HAP-1 (cell line): ENCODE measurements at regions not wholly inside any gene's neighbourhood (a gene's known extent, or its start where the extent isn't known, plus 50 kb on each side); places are given as distances from the start of the nearest gene placed in this dataset.

Source experiments
- DNase-seq, 2 experiments: peaks; one replicate each; pipeline ENCODE4 v3.0.0-alpha.2; 2016 to 2020; ENCODE audit warnings: low spot score in 2 of 2
- H3K27me3 ChIP-seq: fragments of 250-450 bp; sonication (Bioruptor Pico); 2 replicates; pipeline ENCODE4 v1.5.1; 2020; ENCODE audit warnings: low read depth, mild to moderate bottlenecking, moderate library complexity
- H3K36me3 ChIP-seq: fragments of 250-450 bp; sonication (Bioruptor Pico); replicated peaks from 2 replicates; pipeline ENCODE4 v1.5.1; 2020; ENCODE audit warnings: mild to moderate bottlenecking
- H3K4me1 ChIP-seq: fragments of 250-450 bp; sonication (Bioruptor Pico); 2 replicates; pipeline ENCODE4 v1.5.1; 2020; ENCODE audit warnings: mild to moderate bottlenecking
- H3K4me3 ChIP-seq: fragments of 250-450 bp; sonication (Bioruptor Pico); 2 replicates; pipeline ENCODE4 v1.5.1; 2020; ENCODE audit warnings: mild to moderate bottlenecking, moderate library complexity
- H3K9me3 ChIP-seq: fragments of 250-450 bp; sonication (Bioruptor Pico); 2 replicates; pipeline ENCODE4 v1.5.1; 2020; ENCODE audit warnings: mild to moderate bottlenecking, moderate library complexity
- in situ Hi-C: fragments of 300-500 bp; cut with MboI; formaldehyde crosslinking; loops from 3 replicates; pipeline ENCODE4 v1.14.3; 2020; ENCODE audit warnings: low sequenced_read_pairs, inconsistent platforms, mixed read lengths

- in situ Hi-C loops: no loop called here
- H3K9me3 ChIP-seq: no peaks in the 10 kb centered on the region
- DNase-seq: no peak
- no peak overlapping the region for H3K4me3 ChIP-seq
- H3K36me3 ChIP-seq: no peaks in the 10 kb centered on the region
- no peaks in the 10 kb centered on the region for H3K27me3 ChIP-seq
- H3K4me1 ChIP-seq: no peaks in the 10 kb centered on the region
Measured at GRCh38 chr1:61534847-61535246, 190.1 kb downstream of the TM2D1 start.

- in situ Hi-C loops: no loop called here
- no peaks in the 10 kb centered on the region for H3K9me3 ChIP-seq
- no peaks in the 10 kb centered on the region for H3K27me3 ChIP-seq
- no peaks in the 10 kb centered on the region for H3K36me3 ChIP-seq
- no peak overlapping the region for H3K4me3 ChIP-seq
- no peaks in the 10 kb centered on the region for H3K4me1 ChIP-seq
- DNase-seq: no peak
Measured at GRCh38 chr1:61533546-61533945, 191.4 kb downstream of the TM2D1 start.

- DNase-seq: no peak
- no peaks in the 10 kb centered on the region for H3K9me3 ChIP-seq
- H3K36me3 ChIP-seq: no peaks in the 10 kb centered on the region
- H3K4me3 ChIP-seq: no peak overlapping the region
- no peaks in the 10 kb centered on the region for H3K4me1 ChIP-seq
- no peaks in the 10 kb centered on the region for H3K27me3 ChIP-seq
- in situ Hi-C loops: no loop called here
Measured at GRCh38 chr1:61531716-61532115, 193.2 kb downstream of the TM2D1 start.

GRCh38 chr1:61523893-61524605, 200.9 kb downstream of the TM2D1 start:
- in situ Hi-C loops: no loop called here
- no peaks in the 10 kb centered on the region for H3K9me3 ChIP-seq
- no peak for DNase-seq
- peaks cover 3% of the 10 kb centered on the region; the same call in 1 of the 2 replicates for H3K27me3 ChIP-seq
- no peaks in the 10 kb centered on the region for H3K4me1 ChIP-seq
- no peak overlapping the region for H3K4me3 ChIP-seq
- no peaks in the 10 kb centered on the region for H3K36me3 ChIP-seq

GRCh38 chr1:61523229-61523628, 201.7 kb downstream of the TM2D1 start:
- peaks cover 3% of the 10 kb centered on the region for H3K27me3 ChIP-seq
- no peak for DNase-seq
- no peaks in the 10 kb centered on the region for H3K9me3 ChIP-seq
- no peaks in the 10 kb centered on the region for H3K36me3 ChIP-seq
- no peak overlapping the region for H3K4me3 ChIP-seq
- in situ Hi-C loops: no loop called here
- H3K4me1 ChIP-seq: no peaks in the 10 kb centered on the region

GRCh38 chr1:61520401-61520800, 204.5 kb downstream of the TM2D1 start:
- Histone ChIP-seq H3K27me3 (peaks cover 3% of the 10 kb centered on the region), H3K9me3 (no peaks in the 10 kb centered on the region), H3K4me1 (no peaks in the 10 kb centered on the region), H3K36me3 (no peaks in the 10 kb centered on the region), H3K4me3 (no peak overlapping the region)
- no peak for DNase-seq
- in situ Hi-C loops: no loop called here

- Histone ChIP-seq H3K36me3 (no peaks in the 10 kb centered on the region), H3K4me1 (no peaks in the 10 kb centered on the region), H3K27me3 (peaks cover 3% of the 10 kb centered on the region), H3K4me3 (no peak overlapping the region), H3K9me3 (no peaks in the 10 kb centered on the region)
- no peak for DNase-seq
- in situ Hi-C loops: no loop called here
Measured at GRCh38 chr1:61519631-61520030, 205.3 kb downstream of the TM2D1 start.

- in situ Hi-C loops: no loop called here
- Histone ChIP-seq H3K4me3 (no peak overlapping the region), H3K4me1 (no peaks in the 10 kb centered on the region), H3K9me3 (no peaks in the 10 kb centered on the region), H3K36me3 (no peaks in the 10 kb centered on the region), H3K27me3 (peaks cover 3% of the 10 kb centered on the region)
- DNase-seq: no peak
Measured at GRCh38 chr1:61518670-61519400, 206.1 kb downstream of the TM2D1 start.

- Histone ChIP-seq H3K9me3 (no peaks in the 10 kb centered on the region), H3K36me3 (no peaks in the 10 kb centered on the region), H3K4me1 (no peaks in the 10 kb centered on the region), H3K4me3 (no peak overlapping the region), H3K27me3 (peaks cover 3% of the 10 kb centered on the region)
- in situ Hi-C loops: no loop called here
- DNase-seq: no peak
Measured at GRCh38 chr1:61517345-61517744, 207.6 kb downstream of the TM2D1 start.

GRCh38 chr1:61515096-61515495, 209.8 kb downstream of the TM2D1 start:
- H3K36me3 ChIP-seq: no peaks in the 10 kb centered on the region
- no peaks in the 10 kb centered on the region for H3K9me3 ChIP-seq
- peaks cover 3% of the 10 kb centered on the region for H3K27me3 ChIP-seq
- no peaks in the 10 kb centered on the region for H3K4me1 ChIP-seq
- no peak overlapping the region for H3K4me3 ChIP-seq
- in situ Hi-C loops: no loop called here
- DNase-seq: no peak
